SH-SY5Y (cell line): ENCODE measurements at regions not wholly inside any gene's neighbourhood (a gene's known extent, or its start where the extent isn't known, plus 50 kb on each side); places are given as distances from the start of the nearest gene placed in this dataset.

Experiments
- GATA2 ChIP-seq: IDR thresholded peaks from 2 replicates; pipeline ENCODE4 v1.6.1; 2011; ENCODE audit warnings: mild to moderate bottlenecking, low read depth, low read length
- GATA3 ChIP-seq: IDR thresholded peaks from 2 replicates; pipeline ENCODE4 v1.6.1; 2011; ENCODE audit warnings: low read depth, mild to moderate bottlenecking, low read length, moderate library complexity

DNA sequence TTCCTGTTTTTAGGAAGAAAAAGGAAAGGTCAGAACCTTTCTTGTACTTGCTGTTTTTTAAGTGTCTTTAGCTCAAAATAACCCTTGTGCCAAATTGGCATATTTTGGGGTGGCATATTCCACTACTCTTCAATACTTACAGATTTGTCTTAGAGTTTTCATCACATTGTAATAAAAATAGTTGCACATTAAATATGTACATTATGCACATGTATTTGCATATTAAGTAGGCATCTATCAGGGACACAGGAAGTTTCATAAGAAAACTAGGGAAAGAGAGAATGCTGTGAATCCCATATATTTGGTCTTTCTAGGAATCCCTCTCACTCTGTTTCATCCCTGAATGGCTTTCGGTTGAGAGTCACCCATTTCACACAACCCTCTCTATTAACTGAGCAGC, 139.6 kb downstream of the LARP7 start:
- no peak for TF ChIP-seq GATA2
- no peak for TF ChIP-seq GATA3
